Neural cell (in vitro differentiated cells): ENCODE measurements at regions not wholly inside any gene's neighbourhood (a gene's known extent, or its start where the extent isn't known, plus 50 kb on each side); places are given as distances from the start of the nearest gene placed in this dataset.

Experiments used
- H2AFZ ChIP-seq: fragments of 200-600, 300-800 bp; sonication (generic), shearing (Covaris generic); 2 replicates; pipeline ENCODE4 v1.6.0; 2014; ENCODE audit warnings: low read depth, mild to moderate bottlenecking, antibody characterized with exemption, low read length, moderate library complexity
- H3F3A ChIP-seq: fragments of 200-600 bp; shearing (Covaris generic); 2 replicates; pipeline ENCODE4 v1.6.1; 2016; ENCODE audit warnings: mild to moderate bottlenecking, moderate library complexity, mixed read lengths, antibody characterized with exemption, low read length; ENCODE audit not compliant: insufficient read depth, poor library complexity, severe bottlenecking
- H3K27ac ChIP-seq: fragments of 200-600, 300-800 bp; sonication (generic), shearing (Covaris generic); 2 replicates; pipeline ENCODE4 v1.5.1; 2014; ENCODE audit warnings: mild to moderate bottlenecking, low read length, moderate library complexity
- H3K27me3 ChIP-seq: fragments of 300-800, 200-600 bp; sonication (generic), shearing (Covaris generic); 2 replicates; pipeline ENCODE4 v1.6.0; 2014; ENCODE audit warnings: mild to moderate bottlenecking, low read depth, low read length, moderate library complexity; ENCODE audit not compliant: insufficient read depth
- H3K36me3 ChIP-seq: fragments of 300-800, 200-600 bp; sonication (generic), shearing (Covaris generic); 2 replicates; pipeline ENCODE4 v1.5.1; 2014; ENCODE audit warnings: mild to moderate bottlenecking, antibody characterized with exemption, low read length, moderate library complexity; ENCODE audit not compliant: insufficient read depth
- H3K4me2 ChIP-seq: fragments of 300-800, 200-600 bp; sonication (generic), shearing (Covaris generic); 2 replicates; pipeline ENCODE4 v1.6.0; 2014; ENCODE audit warnings: mild to moderate bottlenecking, low read length
- H3K4me3 ChIP-seq: fragments of 300-800, 200-600 bp; sonication (generic), shearing (Covaris generic); 2 replicates; pipeline ENCODE4 v1.5.1; 2014; ENCODE audit warnings: mild to moderate bottlenecking, low read length, moderate library complexity
- H3K79me2 ChIP-seq: fragments of 200-600 bp; shearing (Covaris generic); replicated peaks from 2 replicates; pipeline ENCODE4 v1.6.0; 2014; ENCODE audit warnings: mild to moderate bottlenecking, low read length, moderate library complexity; ENCODE audit not compliant: insufficient read depth
- H3K9ac ChIP-seq: fragments of 300-800, 200-600 bp; sonication (generic), shearing (Covaris generic); 2 replicates; pipeline ENCODE4 v1.6.1; 2016; ENCODE audit warnings: mild to moderate bottlenecking, low read length, mixed read lengths
- H3K9me2 ChIP-seq: fragments of 200-600 bp; shearing (Covaris generic); 2 replicates; pipeline ENCODE4 v1.6.1; 2016; ENCODE audit warnings: mild to moderate bottlenecking, low read length, mixed read lengths; ENCODE audit not compliant: insufficient read depth
- H3K9me3 ChIP-seq: fragments of 200-600, 300-800 bp; sonication (generic), shearing (Covaris generic); 2 replicates; pipeline ENCODE4 v1.6.1; 2016; ENCODE audit warnings: mild to moderate bottlenecking, mixed run types, low read length, moderate library complexity, mixed read lengths
- H4K20me1 ChIP-seq: fragments of 200-600 bp; shearing (Covaris generic); 2 replicates; pipeline ENCODE4 v1.6.1; 2016; ENCODE audit warnings: mild to moderate bottlenecking, mixed run types; ENCODE audit not compliant: insufficient read depth
- CTCF ChIP-seq: fragments of 450-650 bp; IDR thresholded peaks from 2 replicates; pipeline ENCODE4 v1.5.1; 2014; ENCODE audit warnings: antibody characterized with exemption, mild to moderate bottlenecking, moderate library complexity; ENCODE audit not compliant: poor library complexity, severe bottlenecking
- EP300 ChIP-seq: fragments of 450-650 bp; conservative IDR thresholded peaks from 2 replicates; pipeline ENCODE4 v1.6.1; 2014; ENCODE audit warnings: antibody characterized with exemption, mild to moderate bottlenecking, moderate library complexity; ENCODE audit not compliant: poor library complexity, severe bottlenecking
- EZH2 ChIP-seq: fragments of 200-600, 300-800 bp; shearing (Covaris generic), sonication (generic); IDR thresholded peaks from 2 replicates; pipeline ENCODE4 v1.6.1; 2014; ENCODE audit warnings: antibody characterized with exemption, low read length, borderline replicate concordance, mild to moderate bottlenecking; ENCODE audit not compliant: insufficient read depth, poor library complexity, severe bottlenecking
- MXI1 ChIP-seq: fragments of 450-650 bp; conservative IDR thresholded peaks from 2 replicates; pipeline ENCODE4 v1.6.1; 2014; ENCODE audit warnings: antibody characterized with exemption, mild to moderate bottlenecking; ENCODE audit not compliant: poor library complexity, severe bottlenecking
- POLR2AphosphoS5 ChIP-seq: IDR thresholded peaks from 2 replicates; pipeline ENCODE4 v1.6.1; 2012
- RAD21 ChIP-seq: fragments of 450-650 bp; conservative IDR thresholded peaks from 2 replicates; pipeline ENCODE4 v1.6.1; 2014; ENCODE audit warnings: antibody characterized with exemption, mild to moderate bottlenecking, moderate library complexity
- REST ChIP-seq: IDR thresholded peaks from 2 replicates; pipeline ENCODE4 v1.6.1; 2012; ENCODE audit warnings: borderline replicate concordance
- SMC3 ChIP-seq: fragments of 450-650 bp; conservative IDR thresholded peaks from 2 replicates; pipeline ENCODE4 v1.6.1; 2014; ENCODE audit warnings: antibody characterized with exemption, mild to moderate bottlenecking, moderate library complexity; ENCODE audit not compliant: poor library complexity
- TAF1 ChIP-seq: IDR thresholded peaks from 2 replicates; pipeline ENCODE4 v1.6.1; 2012; ENCODE audit warnings: low read depth

- Histone ChIP-seq H3K27me3 (no peaks in the 10 kb centered on the region), H3K9me3 (no peaks in the 10 kb centered on the region), H3K27ac (no peak overlapping the region), H3K4me3 (no peak overlapping the region), H3K9ac (no peak overlapping the region), H3K79me2 (no peaks in the 10 kb centered on the region), H4K20me1 (no peaks in the 10 kb centered on the region), H3K9me2 (no peaks in the 10 kb centered on the region), H3K36me3 (no peaks in the 10 kb centered on the region), H3F3A (no peaks in the 10 kb centered on the region), H2AFZ (no peak overlapping the region), H3K4me2 (no peak overlapping the region)
- no peak for TF ChIP-seq EZH2
- no peak for TF ChIP-seq TAF1
- no peak for TF ChIP-seq CTCF
- TF ChIP-seq MXI1 = no peak
- TF ChIP-seq SMC3 = no peak
- no peak for TF ChIP-seq EP300
- TF ChIP-seq RAD21 = no peak
- TF ChIP-seq REST = no peak
- TF ChIP-seq POLR2AphosphoS5 = no peak
These were observed 62.6 kb downstream of the TRIML1 start for GRCh38 chr4:188201851-188202250.

- Histone ChIP-seq H3K79me2 (no peaks in the 10 kb centered on the region), H2AFZ (no peak overlapping the region), H3K9me3 (no peaks in the 10 kb centered on the region), H3K9ac (no peak overlapping the region), H3K4me2 (no peak overlapping the region), H3K27ac (no peak overlapping the region), H3K36me3 (no peaks in the 10 kb centered on the region), H3K4me3 (no peak overlapping the region), H3K9me2 (no peaks in the 10 kb centered on the region), H3F3A (no peaks in the 10 kb centered on the region), H4K20me1 (no peaks in the 10 kb centered on the region), H3K27me3 (no peaks in the 10 kb centered on the region)
- no peak for TF ChIP-seq SMC3
- no peak for TF ChIP-seq RAD21
- TF ChIP-seq TAF1 = no peak
- no peak for TF ChIP-seq EP300
- TF ChIP-seq REST = no peak
- no peak for TF ChIP-seq MXI1
- TF ChIP-seq POLR2AphosphoS5 = no peak
- TF ChIP-seq CTCF = no peak
- TF ChIP-seq EZH2 = no peak
These were observed 67.5 kb downstream of the TRIML1 start for GRCh38 chr4:188206783-188207182.
